ENCODE measurements at regions not wholly inside any gene's neighbourhood (a gene's known extent, or its start where the extent isn't known, plus 50 kb on each side); places are given as distances from the start of the nearest gene placed in this dataset.

DNA sequence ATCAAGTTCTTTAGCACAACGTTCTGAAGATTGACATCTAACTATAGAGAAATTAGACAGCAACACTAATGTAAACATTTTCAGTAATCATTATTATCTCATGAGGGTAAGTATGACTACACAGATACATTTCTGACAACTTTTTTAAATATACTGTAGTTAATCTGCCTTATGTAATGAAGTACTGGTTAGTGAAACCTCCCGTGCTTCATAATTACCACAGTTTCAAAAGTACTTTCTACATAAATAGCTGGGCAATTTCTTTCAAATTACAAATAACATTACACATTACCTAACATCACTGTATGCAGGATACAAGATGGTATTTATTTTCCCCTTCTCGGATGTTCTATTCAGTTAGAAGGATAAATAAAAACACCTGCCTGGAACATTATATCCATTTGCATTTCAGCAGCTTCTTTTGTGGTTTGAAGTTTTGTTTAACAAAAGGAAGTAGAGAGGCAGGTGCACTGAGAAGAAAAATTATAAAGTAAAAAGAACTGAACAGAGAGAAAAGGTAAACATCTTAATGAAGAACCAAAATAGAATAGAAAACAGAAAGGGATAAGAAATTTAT lies 1241.5 kb upstream of the GBE1 start:
- no peaks in the 10 kb centered on the region for H4K20me1 ChIP-seq (replicated peaks; ENCODE audit: control insufficient read depth, insufficient read depth, low read length)
- intact Hi-C loops (cut with micrococcal nuclease) (no loop called here), in situ Hi-C loops (cut with MboI) (no loop called here)
- H3K9me1 ChIP-seq (ENCODE audit: control insufficient read depth, insufficient read depth, low read length) = no peaks in the 10 kb centered on the region
- no peak for DNase-seq (ENCODE audit: extremely low read depth in 1 of 4, low spot score in 3 of 4)
- no peak for FAIRE-seq
- H3K79me2 ChIP-seq (ENCODE audit: control insufficient read depth, insufficient read depth, low read length) = no peaks in the 10 kb centered on the region
- H3K9ac ChIP-seq (ENCODE audit: insufficient read depth in 1 of 2, low read depth in 2 of 2, low read length in 2 of 2) = no peak overlapping the region
- ChIA-PET POLR2A (no interaction called here), CTCF (ENCODE audit: low intra/inter-chr PET ratio) (no interaction called here)
- TF ChIP-seq FOXP1 (CRISPR knock-in tag; IDR thresholded peaks at IDR 0.05) (no peak), JUNB (CRISPR knock-in tag; conservative IDR thresholded peaks at IDR 0.05) (no peak), PHTF2 (CRISPR knock-in tag; IDR thresholded peaks at IDR 0.05) (no peak)
- TF ChIP-seq, protein P1, sequence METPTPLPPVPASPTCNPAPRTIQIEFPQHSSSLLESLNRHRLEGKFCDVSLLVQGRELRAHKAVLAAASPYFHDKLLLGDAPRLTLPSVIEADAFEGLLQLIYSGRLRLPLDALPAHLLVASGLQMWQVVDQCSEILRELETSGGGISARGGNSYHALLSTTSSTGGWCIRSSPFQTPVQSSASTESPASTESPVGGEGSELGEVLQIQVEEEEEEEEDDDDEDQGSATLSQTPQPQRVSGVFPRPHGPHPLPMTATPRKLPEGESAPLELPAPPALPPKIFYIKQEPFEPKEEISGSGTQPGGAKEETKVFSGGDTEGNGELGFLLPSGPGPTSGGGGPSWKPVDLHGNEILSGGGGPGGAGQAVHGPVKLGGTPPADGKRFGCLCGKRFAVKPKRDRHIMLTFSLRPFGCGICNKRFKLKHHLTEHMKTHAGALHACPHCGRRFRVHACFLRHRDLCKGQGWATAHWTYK (CRISPR knock-in tag; IDR thresholded peaks at IDR 0.05) = no peak
- TF ChIP-seq, protein P2, sequence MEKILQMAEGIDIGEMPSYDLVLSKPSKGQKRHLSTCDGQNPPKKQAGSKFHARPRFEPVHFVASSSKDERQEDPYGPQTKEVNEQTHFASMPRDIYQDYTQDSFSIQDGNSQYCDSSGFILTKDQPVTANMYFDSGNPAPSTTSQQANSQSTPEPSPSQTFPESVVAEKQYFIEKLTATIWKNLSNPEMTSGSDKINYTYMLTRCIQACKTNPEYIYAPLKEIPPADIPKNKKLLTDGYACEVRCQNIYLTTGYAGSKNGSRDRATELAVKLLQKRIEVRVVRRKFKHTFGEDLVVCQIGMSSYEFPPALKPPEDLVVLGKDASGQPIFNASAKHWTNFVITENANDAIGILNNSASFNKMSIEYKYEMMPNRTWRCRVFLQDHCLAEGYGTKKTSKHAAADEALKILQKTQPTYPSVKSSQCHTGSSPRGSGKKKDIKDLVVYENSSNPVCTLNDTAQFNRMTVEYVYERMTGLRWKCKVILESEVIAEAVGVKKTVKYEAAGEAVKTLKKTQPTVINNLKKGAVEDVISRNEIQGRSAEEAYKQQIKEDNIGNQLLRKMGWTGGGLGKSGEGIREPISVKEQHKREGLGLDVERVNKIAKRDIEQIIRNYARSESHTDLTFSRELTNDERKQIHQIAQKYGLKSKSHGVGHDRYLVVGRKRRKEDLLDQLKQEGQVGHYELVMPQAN (IDR thresholded peaks at IDR 0.05; ENCODE audit: borderline replicate concordance) = no peak
- no peak for ATAC-seq
- no peak overlapping the region for H3K4me3 ChIP-seq
- BruUV-seq (replicated peaks) = no TSS peak
- no peaks in the 10 kb centered on the region for H3K9me3 ChIP-seq (replicated peaks; ENCODE audit: control insufficient read depth, insufficient read depth, low read depth, low read length)
- no peaks in the 10 kb centered on the region for H3K27me3 ChIP-seq (ENCODE audit: control insufficient read depth in 2 of 2, insufficient read depth in 2 of 2, low read length in 2 of 2)
- H3K27ac ChIP-seq (ENCODE audit: extremely low read depth, low read depth, low read length) = no peak overlapping the region
- H2AFZ ChIP-seq (ENCODE audit: low read depth, low read length) = no peak overlapping the region
- no peaks in the 10 kb centered on the region for H3K36me3 ChIP-seq (ENCODE audit: control insufficient read depth, insufficient read depth, low read length)
- H3K4me2 ChIP-seq (ENCODE audit: insufficient read depth, low read length) = no peak overlapping the region
- WGBS (ENCODE audit: insufficient coverage, low coverage, missing lambda C conversion rate) = 0% methylated on average over 3 of the region's 3 CpGs
- H3K4me1 ChIP-seq (replicated peaks in 1 of 2; ENCODE audit: control insufficient read depth in 2 of 2, insufficient read depth in 2 of 2, low read length in 2 of 2) = no peaks in the 10 kb centered on the region
